DOHH2 (cell line): ENCODE measurements at regions not wholly inside any gene's neighbourhood (a gene's known extent, or its start where the extent isn't known, plus 50 kb on each side); places are given as distances from the start of the nearest gene placed in this dataset.

Source experiments
- H3F3A ChIP-seq: fragments of 200-600 bp; sonication (generic), shearing (Covaris generic); 2 replicates; pipeline ENCODE4 v1.6.0; 2016; ENCODE audit warnings: antibody characterized with exemption, mild to moderate bottlenecking; ENCODE audit not compliant: control insufficient read depth, insufficient read depth
- H3K27ac ChIP-seq: fragments of 200-600 bp; sonication (generic); 2 replicates; pipeline ENCODE4 v1.5.1; 2014; ENCODE audit warnings: low read depth, mild to moderate bottlenecking, low read length, moderate library complexity
- H3K27me3 ChIP-seq: fragments of 200-600 bp; sonication (generic); 2 replicates; pipeline ENCODE4 v1.6.1; 2014; ENCODE audit warnings: mild to moderate bottlenecking, low read length, mixed read lengths; ENCODE audit not compliant: control insufficient read depth
- H3K36me3 ChIP-seq: fragments of 200-600 bp; sonication (generic); 2 replicates; pipeline ENCODE4 v1.6.1; 2014; ENCODE audit warnings: mild to moderate bottlenecking, low read length, moderate library complexity, mixed read lengths; ENCODE audit not compliant: control insufficient read depth
- H3K4me1 ChIP-seq: fragments of 200-600 bp; sonication (generic); 2 replicates; pipeline ENCODE4 v1.6.1; 2014; ENCODE audit warnings: mild to moderate bottlenecking, low read length, mixed read lengths; ENCODE audit not compliant: control insufficient read depth
- H3K4me2 ChIP-seq: fragments of 200-600 bp; sonication (generic); 2 replicates; pipeline ENCODE4 v1.6.0; 2014; ENCODE audit warnings: mild to moderate bottlenecking, low read length, moderate library complexity
- H3K4me3 ChIP-seq: fragments of 200-600 bp; sonication (generic); 2 replicates; pipeline ENCODE4 v1.5.1; 2014; ENCODE audit warnings: mild to moderate bottlenecking, low read length, mixed read lengths
- H3K79me2 ChIP-seq: fragments of 200-600 bp; sonication (generic); 2 replicates; pipeline ENCODE4 v1.6.1; 2014; ENCODE audit warnings: mild to moderate bottlenecking, low read length, mixed read lengths; ENCODE audit not compliant: control insufficient read depth
- H3K9me2 ChIP-seq: fragments of 200-600 bp; sonication (generic); replicated peaks from 2 replicates; pipeline ENCODE4 v1.6.1; 2014; ENCODE audit warnings: mild to moderate bottlenecking, low read length, mixed read lengths; ENCODE audit not compliant: control insufficient read depth
- H3K9me3 ChIP-seq: fragments of 200-600 bp; sonication (generic); 2 replicates; pipeline ENCODE4 v1.6.1; 2014; ENCODE audit warnings: antibody characterized with exemption, low read length, mixed read lengths; ENCODE audit not compliant: control insufficient read depth, insufficient read depth
- H4K20me1 ChIP-seq: fragments of 200-600 bp; sonication (generic); 2 replicates; pipeline ENCODE4 v1.6.0; 2014; ENCODE audit warnings: low read depth, mild to moderate bottlenecking, antibody characterized with exemption, low read length, moderate library complexity; ENCODE audit not compliant: control insufficient read depth, insufficient read depth
- EZH2phosphoT487 ChIP-seq: fragments of 200-600 bp; sonication (generic); IDR thresholded peaks from 2 replicates; pipeline ENCODE4 v1.6.1; 2017; ENCODE audit warnings: borderline replicate concordance, mild to moderate bottlenecking, antibody characterized with exemption, low read length, moderate library complexity, mixed read lengths
- TF ChIP-seq, protein P1 (sequence below): fragments of 200-600 bp; sonication (generic); IDR thresholded peaks from one replicate; pipeline ENCODE4 v1.5.1; 2014; ENCODE audit warnings: antibody characterized with exemption, mild to moderate bottlenecking, low read depth, low read length; ENCODE audit not compliant: poor library complexity, severe bottlenecking

DNA sequence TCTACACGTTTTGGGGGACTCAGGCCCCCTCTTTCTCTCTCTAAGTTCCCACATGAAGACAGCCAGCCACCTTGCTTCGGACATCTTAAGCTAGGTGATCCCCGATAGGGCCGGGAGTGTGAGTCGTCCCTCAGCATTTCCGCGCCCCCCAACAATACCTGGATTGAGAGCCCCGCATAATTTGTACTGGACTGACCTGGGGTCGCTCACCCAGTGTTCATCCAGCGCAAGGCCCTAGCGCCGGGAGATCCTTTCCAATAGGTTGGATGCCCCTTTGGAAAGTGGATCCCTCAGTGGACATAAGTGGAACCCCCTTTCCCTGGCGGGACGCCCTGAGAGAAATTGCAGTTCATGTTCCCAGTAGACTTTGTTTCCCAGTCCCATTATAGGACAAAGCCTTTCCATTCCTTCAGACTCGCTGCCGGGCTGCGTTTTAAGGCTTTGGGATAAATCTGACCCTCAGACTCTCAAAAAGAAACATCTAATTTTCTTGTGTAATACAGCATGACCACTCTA is 77.8 kb upstream of the KCNH7 start:
- Histone ChIP-seq H3K9me3 (no peaks in the 10 kb centered on the region), H3K36me3 (no peaks in the 10 kb centered on the region), H3K27me3 (no peaks in the 10 kb centered on the region), H3K4me1 (no peaks in the 10 kb centered on the region), H3F3A (no peaks in the 10 kb centered on the region), H3K27ac (no peak overlapping the region), H3K4me2 (no peak overlapping the region), H3K4me3 (no peak overlapping the region), H3K9me2 (no peaks in the 10 kb centered on the region), H4K20me1 (no peaks in the 10 kb centered on the region), H3K79me2 (no peaks in the 10 kb centered on the region)
- TF ChIP-seq, protein P1, sequence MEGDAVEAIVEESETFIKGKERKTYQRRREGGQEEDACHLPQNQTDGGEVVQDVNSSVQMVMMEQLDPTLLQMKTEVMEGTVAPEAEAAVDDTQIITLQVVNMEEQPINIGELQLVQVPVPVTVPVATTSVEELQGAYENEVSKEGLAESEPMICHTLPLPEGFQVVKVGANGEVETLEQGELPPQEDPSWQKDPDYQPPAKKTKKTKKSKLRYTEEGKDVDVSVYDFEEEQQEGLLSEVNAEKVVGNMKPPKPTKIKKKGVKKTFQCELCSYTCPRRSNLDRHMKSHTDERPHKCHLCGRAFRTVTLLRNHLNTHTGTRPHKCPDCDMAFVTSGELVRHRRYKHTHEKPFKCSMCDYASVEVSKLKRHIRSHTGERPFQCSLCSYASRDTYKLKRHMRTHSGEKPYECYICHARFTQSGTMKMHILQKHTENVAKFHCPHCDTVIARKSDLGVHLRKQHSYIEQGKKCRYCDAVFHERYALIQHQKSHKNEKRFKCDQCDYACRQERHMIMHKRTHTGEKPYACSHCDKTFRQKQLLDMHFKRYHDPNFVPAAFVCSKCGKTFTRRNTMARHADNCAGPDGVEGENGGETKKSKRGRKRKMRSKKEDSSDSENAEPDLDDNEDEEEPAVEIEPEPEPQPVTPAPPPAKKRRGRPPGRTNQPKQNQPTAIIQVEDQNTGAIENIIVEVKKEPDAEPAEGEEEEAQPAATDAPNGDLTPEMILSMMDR: no peak
- TF ChIP-seq EZH2phosphoT487: no peak

GRCh38 chr2:162915858-162916257 is 77.3 kb upstream of the KCNH7 start:
- Histone ChIP-seq H3K4me2 (no peak overlapping the region), H3K27ac (no peak overlapping the region), H3K79me2 (no peaks in the 10 kb centered on the region), H3K4me3 (no peak overlapping the region), H3F3A (no peaks in the 10 kb centered on the region), H4K20me1 (no peaks in the 10 kb centered on the region), H3K9me2 (no peaks in the 10 kb centered on the region), H3K4me1 (no peaks in the 10 kb centered on the region), H3K27me3 (no peaks in the 10 kb centered on the region), H3K9me3 (no peaks in the 10 kb centered on the region), H3K36me3 (no peaks in the 10 kb centered on the region)
- no peak for TF ChIP-seq EZH2phosphoT487
- TF ChIP-seq, protein P1: no peak

GRCh38 chr2:162914161-162914560 is 75.6 kb upstream of the KCNH7 start:
- Histone ChIP-seq H3K27ac (no peak overlapping the region), H3F3A (no peaks in the 10 kb centered on the region), H3K9me3 (no peaks in the 10 kb centered on the region), H3K79me2 (no peaks in the 10 kb centered on the region), H3K27me3 (no peaks in the 10 kb centered on the region), H3K4me2 (no peak overlapping the region), H3K4me1 (no peaks in the 10 kb centered on the region), H4K20me1 (no peaks in the 10 kb centered on the region), H3K9me2 (no peaks in the 10 kb centered on the region), H3K4me3 (no peak overlapping the region), H3K36me3 (no peaks in the 10 kb centered on the region)
- no peak for TF ChIP-seq EZH2phosphoT487
- TF ChIP-seq, protein P1: no peak
